SU-DHL-6 (cell line): ENCODE measurements at regions not wholly inside any gene's neighbourhood (a gene's known extent, or its start where the extent isn't known, plus 50 kb on each side); places are given as distances from the start of the nearest gene placed in this dataset.

Experiments used
- EZH2phosphoT487 ChIP-seq: fragments of 200-600 bp; sonication (generic), shearing (Covaris generic); conservative IDR thresholded peaks from 2 replicates; pipeline ENCODE4 v1.6.1; 2018; ENCODE audit warnings: mild to moderate bottlenecking, antibody characterized with exemption, low read length, moderate library complexity, mixed read lengths
- TF ChIP-seq, protein P1 (sequence below): fragments of 200-600 bp; sonication (generic); IDR thresholded peaks from one replicate; pipeline ENCODE4 v1.5.1; 2017; ENCODE audit warnings: antibody characterized with exemption, mild to moderate bottlenecking, low read length, moderate library complexity; ENCODE audit not compliant: insufficient read depth, poor library complexity, severe bottlenecking

DNA sequence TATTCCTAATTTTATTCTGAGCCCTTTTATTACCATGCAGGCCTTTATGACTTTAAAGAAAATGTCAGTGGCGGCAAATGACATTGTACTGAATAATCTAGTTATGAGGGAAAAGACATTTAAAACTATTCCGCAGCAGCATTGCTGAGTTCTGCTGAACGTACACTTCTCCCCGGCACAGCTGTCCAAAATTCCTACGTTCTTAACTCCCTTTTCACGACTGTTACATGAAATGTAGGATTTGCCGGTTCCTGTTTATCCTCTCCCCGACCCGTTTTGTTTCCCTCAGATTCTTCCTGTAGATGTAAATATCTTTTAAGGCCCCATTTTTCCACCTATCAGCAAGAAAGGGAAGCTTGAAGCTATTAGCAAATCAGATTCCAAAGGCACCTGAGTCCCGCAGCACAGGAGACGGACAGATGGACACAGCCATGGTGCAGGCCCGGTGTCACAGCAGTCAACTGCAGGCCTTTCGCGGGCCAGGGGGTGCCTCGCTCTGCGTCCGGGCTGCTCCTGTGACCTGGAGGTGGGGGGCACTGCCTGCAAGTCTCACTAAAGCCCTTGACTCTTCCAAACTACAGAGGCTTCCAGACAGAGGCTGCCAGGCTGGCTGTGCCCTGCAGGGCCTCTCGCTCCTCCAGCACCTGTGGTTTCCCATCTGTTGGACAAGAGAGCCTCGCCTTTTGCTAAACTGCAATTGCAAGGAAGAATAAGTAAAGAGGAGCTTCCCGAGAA, 485.0 kb upstream of the MGMT start:
- TF ChIP-seq, protein P1, sequence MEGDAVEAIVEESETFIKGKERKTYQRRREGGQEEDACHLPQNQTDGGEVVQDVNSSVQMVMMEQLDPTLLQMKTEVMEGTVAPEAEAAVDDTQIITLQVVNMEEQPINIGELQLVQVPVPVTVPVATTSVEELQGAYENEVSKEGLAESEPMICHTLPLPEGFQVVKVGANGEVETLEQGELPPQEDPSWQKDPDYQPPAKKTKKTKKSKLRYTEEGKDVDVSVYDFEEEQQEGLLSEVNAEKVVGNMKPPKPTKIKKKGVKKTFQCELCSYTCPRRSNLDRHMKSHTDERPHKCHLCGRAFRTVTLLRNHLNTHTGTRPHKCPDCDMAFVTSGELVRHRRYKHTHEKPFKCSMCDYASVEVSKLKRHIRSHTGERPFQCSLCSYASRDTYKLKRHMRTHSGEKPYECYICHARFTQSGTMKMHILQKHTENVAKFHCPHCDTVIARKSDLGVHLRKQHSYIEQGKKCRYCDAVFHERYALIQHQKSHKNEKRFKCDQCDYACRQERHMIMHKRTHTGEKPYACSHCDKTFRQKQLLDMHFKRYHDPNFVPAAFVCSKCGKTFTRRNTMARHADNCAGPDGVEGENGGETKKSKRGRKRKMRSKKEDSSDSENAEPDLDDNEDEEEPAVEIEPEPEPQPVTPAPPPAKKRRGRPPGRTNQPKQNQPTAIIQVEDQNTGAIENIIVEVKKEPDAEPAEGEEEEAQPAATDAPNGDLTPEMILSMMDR = no peak
- TF ChIP-seq EZH2phosphoT487 = no peak
